ENCODE measurements at regions not wholly inside any gene's neighbourhood (a gene's known extent, or its start where the extent isn't known, plus 50 kb on each side); places are given as distances from the start of the nearest gene placed in this dataset.

- DNase-seq (no peak), ATAC-seq (ENCODE audit: low FRiP score) (no peak)
- no peaks in the 10 kb centered on the region for H3K36me3 ChIP-seq (ENCODE audit: control insufficient read depth in 1 of 2, insufficient read depth in 2 of 2, low read length in 1 of 2)
- WGBS, 2 donors, result 75 to 88% methylated on average over 2 of the region's 2 CpGs
- H3K27ac ChIP-seq (ENCODE audit: low read depth in 1 of 2, low read length in 2 of 2), result no peak overlapping the region
- H3K27me3 ChIP-seq (ENCODE audit: control insufficient read depth in 1 of 2, insufficient read depth in 2 of 2, low read length in 1 of 2), result no peaks in the 10 kb centered on the region
- no peaks in the 10 kb centered on the region for H3K4me1 ChIP-seq (ENCODE audit: control insufficient read depth in 1 of 2, insufficient read depth in 2 of 2, low read length in 2 of 2)
- no peak overlapping the region for H3K4me3 ChIP-seq (ENCODE audit: low read length in 2 of 2)
- intact Hi-C loops (cut with DNase I), result loop anchor here (5.0 to 10.0 kb wide), 2 partner anchors 87 to 514 kb away; partner anchors contain the start of gene BCAS4 (in 1 of the 2)
- no peaks in the 10 kb centered on the region for H3K9me3 ChIP-seq (ENCODE audit: control insufficient read depth, low read length)
Observed at GRCh38 chr20:51309128-51309527, 233.4 kb downstream of the NFATC2 start.

- H3K27me3 ChIP-seq (ENCODE audit: control insufficient read depth in 1 of 2, insufficient read depth in 2 of 2, low read length in 1 of 2), result no peaks in the 10 kb centered on the region
- DNase-seq, result peak; percentile 74 to 91
Observed at GRCh38 chr20:51306521-51307358, 235.8 kb downstream of the NFATC2 start.

GRCh38 chr20:51306081-51306480 lies 236.4 kb downstream of the NFATC2 start:
- no peaks in the 10 kb centered on the region for H3K4me1 ChIP-seq (ENCODE audit: control insufficient read depth in 1 of 2, insufficient read depth in 2 of 2, low read length in 2 of 2)
- DNase-seq, result no peak
- no peaks in the 10 kb centered on the region for H3K27me3 ChIP-seq (ENCODE audit: control insufficient read depth in 1 of 2, insufficient read depth in 2 of 2, low read length in 1 of 2)
- no peak for ATAC-seq (ENCODE audit: low FRiP score)
- intact Hi-C loops (cut with DNase I), result loop anchor here (2.0 to 10.0 kb wide), 3 partner anchors 84 to 511 kb away; partner anchors contain the start of gene BCAS4 (in 1 of the 2)
- WGBS, 2 donors, result 83 to 84% methylated on average over 8 of the region's 8 CpGs
- H3K36me3 ChIP-seq (ENCODE audit: control insufficient read depth in 1 of 2, insufficient read depth in 2 of 2, low read length in 1 of 2), result no peaks in the 10 kb centered on the region
- no peaks in the 10 kb centered on the region for H3K9me3 ChIP-seq (ENCODE audit: control insufficient read depth, low read length)
- no peak overlapping the region for H3K4me3 ChIP-seq (ENCODE audit: low read length in 2 of 2)
- H3K27ac ChIP-seq (ENCODE audit: low read depth in 1 of 2, low read length in 2 of 2), result no peak overlapping the region

More at GRCh38 chr20:51306521-51307358, 235.8 kb downstream of the NFATC2 start:
- Histone ChIP-seq H3K4me1 (ENCODE audit: control insufficient read depth in 1 of 2, insufficient read depth in 2 of 2, low read length in 2 of 2) (no peaks in the 10 kb centered on the region), H3K27ac (ENCODE audit: low read depth in 1 of 2, low read length in 2 of 2) (no peak overlapping the region), H3K9me3 (ENCODE audit: control insufficient read depth, low read length) (no peaks in the 10 kb centered on the region), H3K4me3 (ENCODE audit: low read length in 2 of 2) (no peak overlapping the region), H3K36me3 (ENCODE audit: control insufficient read depth in 1 of 2, insufficient read depth in 2 of 2, low read length in 1 of 2) (no peaks in the 10 kb centered on the region)
- ATAC-seq (ENCODE audit: low FRiP score), result peak; percentile 84
- WGBS, 2 donors, result 31 to 33% methylated on average over 29 of the region's 29 CpGs
- intact Hi-C loops (cut with DNase I), result loop anchor here (2.0 to 10.0 kb wide), 3 partner anchors 84 to 512 kb away; partner anchors contain the start of gene BCAS4 (in 1 of the 2)

GRCh38 chr20:51305316-51306052 lies 237.0 kb downstream of the NFATC2 start:
- Histone ChIP-seq H3K9me3 (ENCODE audit: control insufficient read depth, low read length) (no peaks in the 10 kb centered on the region), H3K4me3 (ENCODE audit: low read length in 2 of 2) (no peak overlapping the region), H3K27ac (ENCODE audit: low read depth in 1 of 2, low read length in 2 of 2) (no peak overlapping the region), H3K27me3 (ENCODE audit: control insufficient read depth in 1 of 2, insufficient read depth in 2 of 2, low read length in 1 of 2) (no peaks in the 10 kb centered on the region), H3K4me1 (ENCODE audit: control insufficient read depth in 1 of 2, insufficient read depth in 2 of 2, low read length in 2 of 2) (no peaks in the 10 kb centered on the region), H3K36me3 (ENCODE audit: control insufficient read depth in 1 of 2, insufficient read depth in 2 of 2, low read length in 1 of 2) (no peaks in the 10 kb centered on the region)
- intact Hi-C loops (cut with DNase I), result loop anchor here (2.0 to 10.0 kb wide), 4 partner anchors 83 to 511 kb away; partner anchors contain the start of gene BCAS4 (in 1 of the 2)
- WGBS, 2 donors, result 71 to 73% methylated on average over 6 of the region's 6 CpGs
- ATAC-seq (ENCODE audit: low FRiP score) (no peak), DNase-seq (no peak)

- 84 to 88% methylated on average over 11 of the region's 11 CpGs for WGBS, 2 donors
- DNase-seq (no peak), ATAC-seq (ENCODE audit: low FRiP score) (no peak)
- no peak overlapping the region for H3K4me3 ChIP-seq (ENCODE audit: low read length in 2 of 2)
- H3K4me1 ChIP-seq (ENCODE audit: control insufficient read depth in 1 of 2, insufficient read depth in 2 of 2, low read length in 2 of 2), result no peaks in the 10 kb centered on the region
- H3K27ac ChIP-seq (ENCODE audit: low read depth in 1 of 2, low read length in 2 of 2), result no peak overlapping the region
- no peaks in the 10 kb centered on the region for H3K27me3 ChIP-seq (ENCODE audit: control insufficient read depth in 1 of 2, insufficient read depth in 2 of 2, low read length in 1 of 2)
- intact Hi-C loops (cut with DNase I), result loop anchor here in 1 of 2 donors (2.0 to 10.0 kb wide), 2 partner anchors 315 to 509 kb away; partner anchors contain the start of gene BCAS4
- H3K36me3 ChIP-seq (ENCODE audit: control insufficient read depth in 1 of 2, insufficient read depth in 2 of 2, low read length in 1 of 2), result no peaks in the 10 kb centered on the region
- peaks cover 2% of the 10 kb centered on the region for H3K9me3 ChIP-seq (ENCODE audit: control insufficient read depth, low read length)
Observed at GRCh38 chr20:51303731-51304670, 238.5 kb downstream of the NFATC2 start.

GRCh38 chr20:51301026-51301425 lies 241.5 kb downstream of the NFATC2 start:
- Histone ChIP-seq H3K27me3 (ENCODE audit: control insufficient read depth in 1 of 2, insufficient read depth in 2 of 2, low read length in 1 of 2) (no peaks in the 10 kb centered on the region), H3K9me3 (ENCODE audit: control insufficient read depth, low read length) (peaks cover 2% of the 10 kb centered on the region), H3K4me3 (ENCODE audit: low read length in 2 of 2) (no peak overlapping the region), H3K27ac (ENCODE audit: low read depth in 1 of 2, low read length in 2 of 2) (no peak overlapping the region), H3K4me1 (ENCODE audit: control insufficient read depth in 1 of 2, insufficient read depth in 2 of 2, low read length in 2 of 2) (no peaks in the 10 kb centered on the region), H3K36me3 (ENCODE audit: control insufficient read depth in 1 of 2, insufficient read depth in 2 of 2, low read length in 1 of 2) (no peaks in the 10 kb centered on the region)
- WGBS, 2 donors, result 52 to 58% methylated on average over 4 of the region's 4 CpGs
- ATAC-seq (ENCODE audit: low FRiP score) (no peak), DNase-seq (no peak)
- intact Hi-C loops (cut with DNase I), result loop anchor here in 1 of 2 donors (10.0 kb wide), 1 partner anchor 506 kb away; the partner anchor contains the start of gene BCAS4

- ATAC-seq (ENCODE audit: low FRiP score), result no peak
- Histone ChIP-seq H3K27me3 (ENCODE audit: control insufficient read depth in 1 of 2, insufficient read depth in 2 of 2, low read length in 1 of 2) (no peaks in the 10 kb centered on the region), H3K36me3 (ENCODE audit: control insufficient read depth in 1 of 2, insufficient read depth in 2 of 2, low read length in 1 of 2) (no peaks in the 10 kb centered on the region), H3K4me1 (ENCODE audit: control insufficient read depth in 1 of 2, insufficient read depth in 2 of 2, low read length in 2 of 2) (no peaks in the 10 kb centered on the region), H3K9me3 (ENCODE audit: control insufficient read depth, low read length) (peaks cover 2% of the 10 kb centered on the region), H3K27ac (ENCODE audit: low read depth in 1 of 2, low read length in 2 of 2) (no peak overlapping the region), H3K4me3 (ENCODE audit: low read length in 2 of 2) (no peak overlapping the region)
- WGBS, 2 donors, result 64 to 66% methylated on average over 2 of the region's 2 CpGs
- intact Hi-C loops (cut with DNase I), result loop anchor here in 1 of 2 donors (10.0 kb wide), 1 partner anchor 505 kb away; the partner anchor contains the start of gene BCAS4
- no peak for DNase-seq
Observed at GRCh38 chr20:51300104-51300503, 242.4 kb downstream of the NFATC2 start.

GRCh38 chr20:51299413-51299812 lies 243.1 kb downstream of the NFATC2 start:
- H3K27me3 ChIP-seq (ENCODE audit: control insufficient read depth in 1 of 2, insufficient read depth in 2 of 2, low read length in 1 of 2), result no peaks in the 10 kb centered on the region
- intact Hi-C loops (cut with DNase I), result no loop called here
- H3K9me3 ChIP-seq (ENCODE audit: control insufficient read depth, low read length), result peaks cover 2% of the 10 kb centered on the region
- ATAC-seq (ENCODE audit: low FRiP score) (no peak), DNase-seq (no peak)
- no peak overlapping the region for H3K27ac ChIP-seq (ENCODE audit: low read depth in 1 of 2, low read length in 2 of 2)
- no peak overlapping the region for H3K4me3 ChIP-seq (ENCODE audit: low read length in 2 of 2)
- H3K4me1 ChIP-seq (ENCODE audit: control insufficient read depth in 1 of 2, insufficient read depth in 2 of 2, low read length in 2 of 2), result no peaks in the 10 kb centered on the region
- no peaks in the 10 kb centered on the region for H3K36me3 ChIP-seq (ENCODE audit: control insufficient read depth in 1 of 2, insufficient read depth in 2 of 2, low read length in 1 of 2)
- WGBS, 2 donors, result 94 to 100% methylated on average over 1 of the region's 1 CpG

Data from aorta (tissue), 5 donors.